ENCODE measurements at regions not wholly inside any gene's neighbourhood (a gene's known extent, or its start where the extent isn't known, plus 50 kb on each side); places are given as distances from the start of the nearest gene placed in this dataset.

GRCh38 chr4:54359919-54360650, 131.0 kb downstream of the PDGFRA start:
- H3K27ac ChIP-seq, result no peak overlapping the region
- TF ChIP-seq CTCF (IDR thresholded peaks at IDR 0.05), result no peak
- no peak overlapping the region for H3K4me3 ChIP-seq
- DNase-seq (no peak), ATAC-seq (no peak)
- H3K36me3 ChIP-seq, result no peaks in the 10 kb centered on the region
- no peaks in the 10 kb centered on the region for H3K9me3 ChIP-seq
- no peaks in the 10 kb centered on the region for H3K4me1 ChIP-seq
- intact Hi-C loops (cut with DNase I), result no loop called here
- no peaks in the 10 kb centered on the region for H3K27me3 ChIP-seq

GRCh38 chr4:54363037-54363436, 133.9 kb downstream of the PDGFRA start:
- ATAC-seq (no peak), DNase-seq (no peak)
- Histone ChIP-seq H3K4me3 (no peak overlapping the region), H3K27ac (no peak overlapping the region), H3K36me3 (no peaks in the 10 kb centered on the region), H3K9me3 (no peaks in the 10 kb centered on the region), H3K27me3 (no peaks in the 10 kb centered on the region), H3K4me1 (no peaks in the 10 kb centered on the region)
- no peak for TF ChIP-seq CTCF (IDR thresholded peaks at IDR 0.05)
- intact Hi-C loops (cut with DNase I), result no loop called here

GRCh38 chr4:54365691-54366090, 136.6 kb downstream of the PDGFRA start:
- Histone ChIP-seq H3K27ac (no peak overlapping the region), H3K9me3 (no peaks in the 10 kb centered on the region), H3K36me3 (no peaks in the 10 kb centered on the region), H3K27me3 (no peaks in the 10 kb centered on the region), H3K4me3 (no peak overlapping the region), H3K4me1 (no peaks in the 10 kb centered on the region)
- ATAC-seq (no peak), DNase-seq (no peak)
- intact Hi-C loops (cut with DNase I), result no loop called here
- TF ChIP-seq CTCF (IDR thresholded peaks at IDR 0.05), result no peak

GRCh38 chr4:54367059-54367458, 138.0 kb downstream of the PDGFRA start:
- Histone ChIP-seq H3K27me3 (no peaks in the 10 kb centered on the region), H3K9me3 (no peaks in the 10 kb centered on the region), H3K4me3 (no peak overlapping the region), H3K4me1 (no peaks in the 10 kb centered on the region), H3K36me3 (no peaks in the 10 kb centered on the region), H3K27ac (no peak overlapping the region)
- no peak for TF ChIP-seq CTCF (IDR thresholded peaks at IDR 0.05)
- DNase-seq (no peak), ATAC-seq (no peak)
- intact Hi-C loops (cut with DNase I), result no loop called here

- peak overlapping the region in 1 of 2 donors; percentile 30 for H3K27ac ChIP-seq
- intact Hi-C loops (cut with DNase I), result no loop called here
Measured at GRCh38 chr4:54368281-54369265, 139.5 kb downstream of the PDGFRA start.

More at GRCh38 chr4:54368281-54369265, 139.5 kb downstream of the PDGFRA start:
- Histone ChIP-seq H3K9me3 (no peaks in the 10 kb centered on the region), H3K4me1 (no peaks in the 10 kb centered on the region), H3K36me3 (no peaks in the 10 kb centered on the region), H3K27me3 (no peaks in the 10 kb centered on the region), H3K4me3 (no peak overlapping the region)
- no peak for TF ChIP-seq CTCF (IDR thresholded peaks at IDR 0.05)
- DNase-seq (peak in 2 of 4 donors; percentile 19 to 48), ATAC-seq (no peak)

Measured in left lung (tissue), 4 donors.